A549 (cell line): ENCODE measurements at regions not wholly inside any gene's neighbourhood (a gene's known extent, or its start where the extent isn't known, plus 50 kb on each side); places are given as distances from the start of the nearest gene placed in this dataset.

ENCODE experiments used
- BCL3 ChIP-seq: fragments of >200 bp; sonication (Bioruptor Twin); formaldehyde crosslinking; IDR thresholded peaks from 3 replicates; pipeline ENCODE4 v1.6.1; 2016
- CBX2 ChIP-seq: fragments of 200-600 bp; sonication (generic); IDR thresholded peaks from 2 replicates; pipeline ENCODE4 v1.6.1; 2016; ENCODE audit warnings: low read depth, mild to moderate bottlenecking, borderline replicate concordance
- CEBPB ChIP-seq, 2 experiments: fragments of >200 bp in 1 of 2; sonication (Bioruptor Twin) in 1 of 2; formaldehyde crosslinking in 1 of 2; IDR thresholded peaks; 2 replicates each; pipeline ENCODE4 v1.6.1; 2012 to 2016
- CTCF ChIP-seq: fragments of >200 bp; sonication (Bioruptor Twin); formaldehyde crosslinking; IDR thresholded peaks from 3 replicates; pipeline ENCODE4 v1.5.1; 2016
- ELK1 ChIP-seq: fragments of 150-350 bp; IDR thresholded peaks from 2 replicates; pipeline ENCODE4 v1.6.1; 2014; ENCODE audit warnings: low read depth, mild to moderate bottlenecking, low read length
- EP300 ChIP-seq, 2 experiments: fragments of >200 bp; sonication (Bioruptor Twin); formaldehyde crosslinking; IDR thresholded peaks; 2 replicates in 1 of 2; 3 replicates in 1 of 2; pipeline ENCODE4 v1.6.1; 2016 to 2017
- HMGXB4 ChIP-seq: fragments of 250-450 bp; sonication (Bioruptor Pico); IDR thresholded peaks from 2 replicates; pipeline ENCODE4 v1.5.0; 2021; ENCODE audit warnings: mild to moderate bottlenecking, moderate library complexity, borderline replicate concordance
- NFE2L2 ChIP-seq: fragments of 150-350 bp; conservative IDR thresholded peaks from 2 replicates; pipeline ENCODE4 v1.6.1; 2014; ENCODE audit warnings: low read length
- POLR2AphosphoS2 ChIP-seq: conservative IDR thresholded peaks from 2 replicates; pipeline ENCODE4 v1.6.1; 2012; ENCODE audit warnings: low read length, improper control_type of control experiment, inconsistent platforms
- RCOR1 ChIP-seq: fragments of 150-350 bp; IDR thresholded peaks from 2 replicates; pipeline ENCODE4 v1.6.1; 2014; ENCODE audit warnings: antibody characterized with exemption, low read length, low read depth
- REST ChIP-seq: fragments of 200-600 bp; sonication (generic); IDR thresholded peaks from 2 replicates; pipeline ENCODE4 v1.6.1; 2016; ENCODE audit warnings: antibody characterized with exemption, mild to moderate bottlenecking, moderate library complexity
- SREBF2 ChIP-seq: fragments of 450-650 bp; IDR thresholded peaks from 2 replicates; pipeline ENCODE4 v1.6.1; 2014; ENCODE audit warnings: mild to moderate bottlenecking, moderate library complexity
- ZC3H11A ChIP-seq: fragments of 450-650 bp; IDR thresholded peaks from 2 replicates; pipeline ENCODE4 v1.6.1; 2014; ENCODE audit warnings: antibody characterized with exemption, mild to moderate bottlenecking

- TF ChIP-seq SREBF2 (no peak), CEBPB (IDR thresholded peaks at IDR 0.05) (no peak), BCL3 (no peak), EP300 (IDR thresholded peaks at IDR 0.05) (no peak), HMGXB4 (no peak), CTCF (no peak), CBX2 (no peak), POLR2AphosphoS2 (no peak), ZC3H11A (no peak), ELK1 (no peak), RCOR1 (no peak), REST (no peak), NFE2L2 (no peak)
These were observed 215.6 kb upstream of the TLE3 start for GRCh38 chr15:70313099-70314017.
